KMS-11 (cell line): ENCODE measurements at regions not wholly inside any gene's neighbourhood (a gene's known extent, or its start where the extent isn't known, plus 50 kb on each side); places are given as distances from the start of the nearest gene placed in this dataset.

ENCODE experiments used
- H2AFZ ChIP-seq: fragments of 200-600 bp; sonication (generic); 2 replicates; pipeline ENCODE4 v1.6.1; 2016; ENCODE audit warnings: antibody characterized with exemption, mixed run types, low read depth
- H3K27ac ChIP-seq: fragments of 200-600 bp; sonication (generic); 2 replicates; pipeline ENCODE4 v1.6.1; 2016; ENCODE audit warnings: mild to moderate bottlenecking, mixed run types
- H3K27me3 ChIP-seq: fragments of 200-600 bp; sonication (generic); 2 replicates; pipeline ENCODE4 v1.6.1; 2017; ENCODE audit warnings: mild to moderate bottlenecking, low read depth, mixed run types, moderate library complexity; ENCODE audit not compliant: insufficient read depth
- H3K36me3 ChIP-seq: fragments of 200-600 bp; sonication (generic); 2 replicates; pipeline ENCODE4 v1.6.1; 2017; ENCODE audit warnings: mild to moderate bottlenecking, mixed run types; ENCODE audit not compliant: insufficient read depth
- H3K4me1 ChIP-seq: fragments of 200-600 bp; sonication (generic); 2 replicates; pipeline ENCODE4 v1.6.1; 2016; ENCODE audit warnings: mild to moderate bottlenecking, low read depth, mixed run types; ENCODE audit not compliant: poor library complexity, severe bottlenecking
- H3K4me2 ChIP-seq: fragments of 200-600 bp; sonication (generic); 2 replicates; pipeline ENCODE4 v1.7.0; 2016; ENCODE audit warnings: mild to moderate bottlenecking, mixed run types
- H3K4me3 ChIP-seq: fragments of 200-600 bp; sonication (generic); IDR thresholded peaks from 2 replicates; pipeline ENCODE4 v1.6.1; 2017; ENCODE audit warnings: low read depth, low read length, mixed read lengths; ENCODE audit not compliant: insufficient read depth
- H3K79me2 ChIP-seq: fragments of 200-600 bp; sonication (generic); 2 replicates; pipeline ENCODE4 v1.6.1; 2016; ENCODE audit warnings: low read depth, mixed run types; ENCODE audit not compliant: insufficient read depth
- H3K9ac ChIP-seq: fragments of 200-600 bp; sonication (generic); 2 replicates; pipeline ENCODE4 v1.6.1; 2016; ENCODE audit warnings: mild to moderate bottlenecking, mixed run types
- H4K20me1 ChIP-seq: fragments of 200-600 bp; sonication (generic); 2 replicates; pipeline ENCODE4 v1.6.1; 2016; ENCODE audit warnings: mild to moderate bottlenecking, mixed run types; ENCODE audit not compliant: insufficient read depth
- CTCF ChIP-seq: fragments of 200-600 bp; sonication (generic); conservative IDR thresholded peaks from 2 replicates; pipeline ENCODE4 v1.6.1; 2017; ENCODE audit warnings: low read depth, mild to moderate bottlenecking, antibody characterized with exemption, low read length, moderate library complexity, mixed read lengths

- Histone ChIP-seq H3K4me3 (no peak overlapping the region), H3K4me1 (no peaks in the 10 kb centered on the region), H2AFZ (no peak overlapping the region), H3K79me2 (no peaks in the 10 kb centered on the region), H3K27ac (no peak overlapping the region), H4K20me1 (no peaks in the 10 kb centered on the region), H3K36me3 (no peaks in the 10 kb centered on the region), H3K27me3 (no peaks in the 10 kb centered on the region), H3K9ac (no peak overlapping the region), H3K4me2 (no peak overlapping the region)
- TF ChIP-seq CTCF: no peak
Measured at GRCh38 chr2:120442541-120442922, 96.6 kb downstream of the INHBB start.

- Histone ChIP-seq H3K27me3 (no peaks in the 10 kb centered on the region), H3K27ac (no peak overlapping the region), H3K4me1 (no peaks in the 10 kb centered on the region), H3K4me2 (no peak overlapping the region), H3K9ac (no peak overlapping the region), H2AFZ (no peak overlapping the region), H3K36me3 (no peaks in the 10 kb centered on the region), H3K4me3 (no peak overlapping the region), H3K79me2 (no peaks in the 10 kb centered on the region), H4K20me1 (no peaks in the 10 kb centered on the region)
- no peak for TF ChIP-seq CTCF
Measured at GRCh38 chr2:120442923-120443571, 97.1 kb downstream of the INHBB start.

DNA sequence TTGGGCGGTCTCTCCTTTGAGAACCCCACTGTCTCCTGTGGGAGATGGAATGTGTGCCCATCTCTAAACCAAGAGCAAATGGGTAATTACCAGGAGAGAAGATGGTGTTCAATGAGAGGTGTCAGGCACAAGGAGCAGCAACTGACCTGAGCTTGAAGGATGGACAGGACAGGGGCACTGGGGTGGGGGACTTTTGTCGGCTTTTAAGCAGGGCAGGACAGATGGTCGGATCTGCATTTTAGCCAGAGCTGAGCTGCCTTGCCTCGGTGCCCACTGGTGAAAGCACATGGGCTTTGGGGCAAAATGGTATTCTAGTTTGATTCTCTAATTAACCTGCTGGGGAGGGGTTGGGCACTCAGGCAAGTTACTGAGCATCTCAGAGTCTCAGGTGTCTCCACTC lies 98.0 kb downstream of the INHBB start:
- H3K36me3 ChIP-seq: no peaks in the 10 kb centered on the region
- no peak overlapping the region for H3K4me2 ChIP-seq
- TF ChIP-seq CTCF: no peak
- no peaks in the 10 kb centered on the region for H3K27me3 ChIP-seq
- no peak overlapping the region for H2AFZ ChIP-seq
- H3K4me1 ChIP-seq: no peaks in the 10 kb centered on the region
- no peaks in the 10 kb centered on the region for H4K20me1 ChIP-seq
- no peaks in the 10 kb centered on the region for H3K79me2 ChIP-seq
- no peak overlapping the region for H3K27ac ChIP-seq
- H3K4me3 ChIP-seq: no peak overlapping the region
- no peak overlapping the region for H3K9ac ChIP-seq

DNA sequence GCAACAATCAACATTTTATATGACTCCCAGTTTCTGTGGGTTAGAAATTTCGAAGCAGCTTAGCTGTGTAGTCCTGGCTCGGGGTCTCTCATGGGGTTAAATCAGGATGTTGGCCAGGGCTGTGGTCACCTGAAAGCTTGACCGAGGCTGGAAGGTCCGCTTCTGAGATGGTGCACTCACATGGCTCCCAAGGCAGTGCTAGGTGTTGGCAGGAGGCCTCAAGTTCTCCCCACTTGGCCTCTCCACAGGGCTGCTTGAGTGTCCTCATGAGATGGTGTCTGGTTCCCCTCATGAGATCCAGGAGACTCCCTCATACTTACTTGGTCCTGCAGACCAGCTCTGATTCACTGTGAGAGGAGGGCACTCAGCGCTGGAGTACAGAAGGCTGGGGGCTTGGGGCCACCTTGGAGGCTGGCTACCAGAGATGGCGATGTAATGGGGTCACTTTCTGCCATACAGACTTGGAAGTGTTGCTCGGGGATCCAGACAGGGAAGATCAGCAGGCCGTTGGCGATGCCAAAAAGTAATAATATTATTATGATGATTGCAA lies 98.8 kb downstream of the INHBB start:
- H3K4me2 ChIP-seq: no peak overlapping the region

More for the DNA sequence above, 98.8 kb downstream of the INHBB start:
- TF ChIP-seq CTCF: no peak
- Histone ChIP-seq H4K20me1 (no peaks in the 10 kb centered on the region), H3K4me1 (no peaks in the 10 kb centered on the region), H3K9ac (no peak overlapping the region), H3K79me2 (no peaks in the 10 kb centered on the region), H3K4me3 (no peak overlapping the region), H3K36me3 (no peaks in the 10 kb centered on the region), H3K27ac (no peak overlapping the region), H2AFZ (no peak overlapping the region), H3K27me3 (no peaks in the 10 kb centered on the region)
